Choroid plexus epithelial cell (primary cell): ENCODE measurements at regions not wholly inside any gene's neighbourhood (a gene's known extent, or its start where the extent isn't known, plus 50 kb on each side); places are given as distances from the start of the nearest gene placed in this dataset.

Source experiments
- DNase-seq: peaks from one replicate; pipeline ENCODE4 v3.0.0-alpha.2; 2010; ENCODE audit warnings: low read depth
- H3K4me3 ChIP-seq: 2 replicates; pipeline ENCODE4 v1.5.1; 2011; ENCODE audit warnings: low read depth, mild to moderate bottlenecking, control low read depth, low read length, moderate library complexity
- TF ChIP-seq, protein P1 (sequence below): conservative IDR thresholded peaks from 2 replicates; pipeline ENCODE4 v1.5.1; 2011; ENCODE audit warnings: low read depth, mild to moderate bottlenecking, control low read depth, inconsistent platforms, low read length, moderate library complexity

- no peak overlapping the region for H3K4me3 ChIP-seq
- TF ChIP-seq, protein P1, sequence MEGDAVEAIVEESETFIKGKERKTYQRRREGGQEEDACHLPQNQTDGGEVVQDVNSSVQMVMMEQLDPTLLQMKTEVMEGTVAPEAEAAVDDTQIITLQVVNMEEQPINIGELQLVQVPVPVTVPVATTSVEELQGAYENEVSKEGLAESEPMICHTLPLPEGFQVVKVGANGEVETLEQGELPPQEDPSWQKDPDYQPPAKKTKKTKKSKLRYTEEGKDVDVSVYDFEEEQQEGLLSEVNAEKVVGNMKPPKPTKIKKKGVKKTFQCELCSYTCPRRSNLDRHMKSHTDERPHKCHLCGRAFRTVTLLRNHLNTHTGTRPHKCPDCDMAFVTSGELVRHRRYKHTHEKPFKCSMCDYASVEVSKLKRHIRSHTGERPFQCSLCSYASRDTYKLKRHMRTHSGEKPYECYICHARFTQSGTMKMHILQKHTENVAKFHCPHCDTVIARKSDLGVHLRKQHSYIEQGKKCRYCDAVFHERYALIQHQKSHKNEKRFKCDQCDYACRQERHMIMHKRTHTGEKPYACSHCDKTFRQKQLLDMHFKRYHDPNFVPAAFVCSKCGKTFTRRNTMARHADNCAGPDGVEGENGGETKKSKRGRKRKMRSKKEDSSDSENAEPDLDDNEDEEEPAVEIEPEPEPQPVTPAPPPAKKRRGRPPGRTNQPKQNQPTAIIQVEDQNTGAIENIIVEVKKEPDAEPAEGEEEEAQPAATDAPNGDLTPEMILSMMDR, result no peak
- no peak for DNase-seq
Measured at GRCh38 chr7:42345478-42346299, 108.7 kb upstream of the GLI3 start.

- TF ChIP-seq, protein P1, result no peak
- no peak for DNase-seq
- H3K4me3 ChIP-seq, result no peak overlapping the region
Measured at GRCh38 chr7:42344198-42344755, 107.3 kb upstream of the GLI3 start.

- no peak overlapping the region for H3K4me3 ChIP-seq
- TF ChIP-seq, protein P1, result no peak
- no peak for DNase-seq
Measured at GRCh38 chr7:42342381-42342780, 105.4 kb upstream of the GLI3 start.

- H3K4me3 ChIP-seq, result no peak overlapping the region
- TF ChIP-seq, protein P1, result no peak
- DNase-seq, result no peak
Measured at GRCh38 chr7:42340436-42340835, 103.4 kb upstream of the GLI3 start.

DNA sequence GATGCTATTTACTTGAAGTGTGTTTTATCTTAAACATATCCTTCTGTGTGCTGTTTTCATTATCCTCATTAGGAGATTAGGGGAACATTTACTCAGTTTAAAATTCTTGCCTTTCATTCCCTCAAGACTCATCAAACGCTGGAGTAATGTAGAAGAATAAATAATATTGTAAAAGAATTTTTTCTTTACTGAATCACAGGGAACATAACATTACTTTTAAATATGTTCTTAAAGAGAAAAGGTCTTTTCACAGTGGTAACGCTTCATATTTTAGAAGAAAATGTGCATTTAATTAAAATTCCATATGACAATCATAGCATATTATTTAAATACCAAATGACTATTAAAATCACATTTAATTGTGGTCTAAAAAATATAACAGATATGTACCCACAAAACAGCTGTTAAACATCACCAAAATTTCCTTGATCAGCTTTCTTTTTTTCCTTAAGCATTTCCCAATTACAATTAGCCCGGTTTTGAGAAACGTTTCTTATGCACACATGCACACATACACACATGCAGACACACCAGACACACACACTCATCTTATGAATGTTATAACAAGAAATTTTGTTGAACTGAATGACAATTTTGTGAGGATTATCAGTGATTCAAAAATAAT lies 102.0 kb upstream of the GLI3 start:
- no peak overlapping the region for H3K4me3 ChIP-seq
- no peak for DNase-seq
- TF ChIP-seq, protein P1, result no peak

DNA sequence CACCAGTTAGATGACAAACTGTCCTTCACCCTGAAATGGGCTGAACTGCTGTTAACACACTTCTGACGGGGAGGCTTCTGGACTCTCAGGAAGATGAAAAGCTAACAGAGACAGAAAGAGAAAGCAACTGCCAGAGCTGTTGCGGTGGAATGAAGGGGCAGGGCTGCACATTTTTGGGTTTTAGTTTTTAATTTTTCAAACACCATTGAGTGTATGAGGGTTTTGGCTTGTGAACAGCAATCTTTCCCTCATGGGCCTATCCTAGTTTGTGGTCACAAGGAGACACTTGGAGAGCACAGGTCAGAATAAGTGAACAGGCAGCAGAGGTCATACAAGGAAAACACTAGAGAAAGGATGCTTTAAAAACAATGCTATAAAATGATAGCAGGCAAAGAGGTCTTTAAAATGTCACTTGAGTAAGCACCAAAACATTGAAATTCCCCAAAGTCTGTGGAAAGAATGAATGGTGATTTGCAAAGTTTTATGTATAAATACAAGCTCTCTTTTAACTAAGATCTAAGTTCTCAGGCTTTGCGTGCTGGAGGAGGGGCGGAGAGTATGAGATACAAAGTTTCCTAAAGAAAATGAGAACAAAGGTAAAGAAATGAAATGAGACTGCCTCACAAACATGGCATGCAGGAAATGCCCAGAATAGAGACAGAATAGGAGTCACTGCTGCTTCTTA lies 101.4 kb upstream of the GLI3 start:
- no peak overlapping the region for H3K4me3 ChIP-seq
- TF ChIP-seq, protein P1, result no peak
- DNase-seq, result no peak
